Naive thymus-derived CD4-positive, alpha-beta T cell (primary cell): ENCODE measurements at regions not wholly inside any gene's neighbourhood (a gene's known extent, or its start where the extent isn't known, plus 50 kb on each side); places are given as distances from the start of the nearest gene placed in this dataset.

Experiments used
- ATAC-seq: fragments of 150-1000 bp; cut with Tn5 transposase; 2 replicates; pipeline ENCODE4 v1.10.0; 2021; ENCODE audit warnings: mild to moderate bottlenecking, moderate library complexity
- CTCF ChIA-PET: fragments of 350-600 bp; sonication (Branson Sonifier 250); formaldehyde crosslinking; loops from one replicate; lab custom pipeline; 2021; ENCODE audit warnings: antibody characterized with exemption; lab: Charles Lee
- POLR2A ChIA-PET: fragments of 350-600 bp; sonication (Branson Sonifier 250); formaldehyde crosslinking; loops from one replicate; lab custom pipeline; 2021; ENCODE audit warnings: antibody characterized with exemption, inconsistent platforms; lab: Charles Lee
- DNase-seq, 9 donors: peaks; one replicate each; pipeline versions ENCODE4 v3.0.0 to v3.0.0-alpha.2; 2020 to 2022; ENCODE audit warnings: mixed read lengths in 1 of 9
- H3K27ac ChIP-seq: one replicate; pipeline ENCODE4 v1.7.0; 2013; ENCODE audit warnings: mild to moderate bottlenecking, low read depth, low read length, moderate library complexity
- H3K27me3 ChIP-seq, 2 donors: one replicate each; pipeline ENCODE4 v1.7.0; 2013; ENCODE audit warnings: low read length in 2 of 2, mild to moderate bottlenecking in 2 of 2, moderate library complexity in 2 of 2; ENCODE audit not compliant: control insufficient read depth in 2 of 2, insufficient read depth in 2 of 2
- H3K36me3 ChIP-seq, 3 experiments: 1 replicate in 2 of 3; 2 replicates in 1 of 3; pipeline ENCODE4 v1.7.0; 2013; ENCODE audit warnings: low read length in 3 of 3, mild to moderate bottlenecking in 3 of 3, moderate library complexity in 1 of 3; ENCODE audit not compliant: insufficient read depth in 3 of 3, control insufficient read depth in 2 of 3
- H3K4me1 ChIP-seq, 2 donors: one replicate each; pipeline ENCODE4 v1.7.0; 2013; ENCODE audit warnings: low read length in 2 of 2, mild to moderate bottlenecking in 2 of 2, moderate library complexity in 1 of 2; ENCODE audit not compliant: control insufficient read depth in 2 of 2, insufficient read depth in 2 of 2
- H3K4me3 ChIP-seq: 2 replicates; pipeline ENCODE4 v1.7.0; 2013; ENCODE audit warnings: mild to moderate bottlenecking, low read length
- H3K9me3 ChIP-seq, 3 experiments: 1 replicate in 2 of 3; 2 replicates in 1 of 3; pipeline ENCODE4 v1.7.0; 2013; ENCODE audit warnings: low read length in 3 of 3; ENCODE audit not compliant: control insufficient read depth in 2 of 3
- H3K27ac Mint-ChIP-seq, 9 donors: one replicate each; pipeline ENCODE4 v1.8.0; 2020 to 2022; ENCODE audit warnings: mixed read lengths in 9 of 9, mild to moderate bottlenecking in 8 of 9, moderate library complexity in 5 of 9, inconsistent platforms in 2 of 9
- H3K27me3 Mint-ChIP-seq, 5 donors: one replicate each; pipeline ENCODE4 v1.8.0; 2021 to 2022; ENCODE audit warnings: mixed read lengths in 5 of 5, mild to moderate bottlenecking in 1 of 5
- H3K36me3 Mint-ChIP-seq, 5 donors: one replicate each; pipeline ENCODE4 v1.8.0; 2020 to 2022; ENCODE audit warnings: mixed read lengths in 5 of 5, mild to moderate bottlenecking in 3 of 5, inconsistent platforms in 1 of 5
- H3K4me1 Mint-ChIP-seq, 7 donors: one replicate each; pipeline ENCODE4 v1.8.0; 2020 to 2022; ENCODE audit warnings: mixed read lengths in 7 of 7, mild to moderate bottlenecking in 3 of 7, inconsistent platforms in 1 of 7
- H3K4me3 Mint-ChIP-seq, 10 donors: one replicate each; pipeline ENCODE4 v1.8.0; 2020 to 2022; ENCODE audit warnings: mild to moderate bottlenecking in 10 of 10, mixed read lengths in 10 of 10, moderate library complexity in 6 of 10, inconsistent platforms in 2 of 10
- H3K9me3 Mint-ChIP-seq, 11 donors: one replicate each; pipeline ENCODE4 v1.8.0; 2020 to 2022; ENCODE audit warnings: mixed read lengths in 11 of 11, mild to moderate bottlenecking in 4 of 11, inconsistent platforms in 1 of 11, moderate library complexity in 1 of 11
- intact Hi-C, 2 donors: fragments of 100-400 bp; cut with micrococcal nuclease; formaldehyde crosslinking; loops; one replicate each; pipeline ENCODE4 v1.15.1; 2023

DNA sequence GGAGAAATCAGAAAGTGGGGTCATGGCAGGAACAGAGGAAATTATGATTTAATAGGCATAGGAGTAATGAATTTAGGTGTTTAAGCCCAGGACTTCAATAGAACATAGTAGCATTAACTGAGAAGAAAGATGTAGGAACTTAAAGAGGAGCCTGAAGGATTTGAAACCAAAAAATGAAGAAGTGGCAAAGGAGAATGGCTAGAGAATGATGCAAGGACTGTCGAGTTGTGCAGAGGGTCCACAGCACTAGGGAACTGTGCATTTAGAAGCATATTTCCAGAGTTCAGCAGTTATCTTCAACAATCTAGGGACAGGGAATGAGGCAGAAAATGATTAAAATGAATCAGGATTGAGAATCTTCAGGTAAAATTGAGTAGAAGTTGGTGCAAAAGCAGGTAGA is 328.1 kb upstream of the LYPLAL1 start:
- Mint-ChIP-seq H3K4me3 (no peak overlapping the region), H3K9me3 (peaks cover 0 to 25% (median 6%) of the 10 kb centered on the region in 11 donors), H3K27ac (no peak overlapping the region), H3K27me3 (no peaks in the 10 kb centered on the region), H3K4me1 (no peaks in the 10 kb centered on the region), H3K36me3 (no peaks in the 10 kb centered on the region)
- Histone ChIP-seq H3K4me3 (no peak overlapping the region), H3K36me3 (no peaks in the 10 kb centered on the region), H3K4me1 (no peaks in the 10 kb centered on the region), H3K27me3 (no peaks in the 10 kb centered on the region), H3K27ac (no peak overlapping the region), H3K9me3 (no peaks in the 10 kb centered on the region)
- POLR2A ChIA-PET, result no interaction called here
- DNase-seq (no peak), ATAC-seq (no peak)
- CTCF ChIA-PET, result no interaction called here
- intact Hi-C loops, result no loop called here

GRCh38 chr1:218846181-218846580 is 327.5 kb upstream of the LYPLAL1 start:
- ATAC-seq, result no peak
- intact Hi-C loops, result no loop called here
- Histone ChIP-seq H3K4me1 (no peaks in the 10 kb centered on the region), H3K27me3 (no peaks in the 10 kb centered on the region), H3K9me3 (no peaks in the 10 kb centered on the region), H3K27ac (no peak overlapping the region), H3K4me3 (no peak overlapping the region), H3K36me3 (no peaks in the 10 kb centered on the region)
- H3K27ac Mint-ChIP-seq, result no peak overlapping the region
- H3K4me3 Mint-ChIP-seq, result no peak overlapping the region
- H3K36me3 Mint-ChIP-seq, result no peaks in the 10 kb centered on the region
- H3K9me3 Mint-ChIP-seq, result peaks cover 0 to 21% (median 6%) of the 10 kb centered on the region in 11 donors
- CTCF ChIA-PET, result no interaction called here
- H3K27me3 Mint-ChIP-seq, result no peaks in the 10 kb centered on the region
- DNase-seq, result no peak
- POLR2A ChIA-PET, result no interaction called here
- no peaks in the 10 kb centered on the region for H3K4me1 Mint-ChIP-seq

- Histone ChIP-seq H3K9me3 (no peaks in the 10 kb centered on the region), H3K27ac (no peak overlapping the region), H3K27me3 (no peaks in the 10 kb centered on the region), H3K4me3 (no peak overlapping the region), H3K4me1 (no peaks in the 10 kb centered on the region), H3K36me3 (no peaks in the 10 kb centered on the region)
- no peak for DNase-seq
- ChIA-PET POLR2A (no interaction called here), CTCF (no interaction called here)
- intact Hi-C loops, result no loop called here
- no peaks in the 10 kb centered on the region for H3K4me1 Mint-ChIP-seq
- no peaks in the 10 kb centered on the region for H3K27me3 Mint-ChIP-seq
- no peak overlapping the region for H3K4me3 Mint-ChIP-seq
- ATAC-seq, result no peak
- H3K36me3 Mint-ChIP-seq, result no peaks in the 10 kb centered on the region
- H3K27ac Mint-ChIP-seq, result no peak overlapping the region
- peaks cover 0 to 24% (median 6%) of the 10 kb centered on the region in 11 donors for H3K9me3 Mint-ChIP-seq
Observed at GRCh38 chr1:218847089-218847768, 326.4 kb upstream of the LYPLAL1 start.

DNA sequence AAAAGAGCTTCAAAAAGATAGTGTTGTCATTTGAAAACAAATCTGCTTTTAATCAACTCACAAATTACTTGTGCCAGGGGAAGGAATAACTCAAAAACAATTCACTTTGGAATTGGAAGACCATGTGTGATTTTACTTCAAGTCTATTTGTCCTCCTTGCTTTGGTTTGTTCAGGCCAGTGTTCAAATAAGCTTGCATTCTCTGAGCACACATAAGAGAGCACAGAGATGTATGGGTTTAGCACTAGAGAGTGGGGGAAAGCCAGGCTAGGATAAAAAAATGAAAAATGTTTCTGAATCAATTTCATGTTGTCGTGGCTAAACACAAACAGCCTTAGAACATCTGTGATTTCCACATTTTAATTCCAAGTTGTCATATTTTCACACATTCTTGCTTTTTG is 325.7 kb upstream of the LYPLAL1 start:
- H3K9me3 Mint-ChIP-seq, result peaks cover 0 to 26% (median 6%) of the 10 kb centered on the region in 11 donors
- Histone ChIP-seq H3K27me3 (no peaks in the 10 kb centered on the region), H3K4me3 (no peak overlapping the region), H3K27ac (no peak overlapping the region), H3K9me3 (no peaks in the 10 kb centered on the region), H3K4me1 (no peaks in the 10 kb centered on the region), H3K36me3 (no peaks in the 10 kb centered on the region)
- DNase-seq (no peak), ATAC-seq (no peak)
- no peak overlapping the region for H3K27ac Mint-ChIP-seq
- H3K4me1 Mint-ChIP-seq, result no peaks in the 10 kb centered on the region
- H3K27me3 Mint-ChIP-seq, result no peaks in the 10 kb centered on the region
- ChIA-PET POLR2A (no interaction called here), CTCF (no interaction called here)
- H3K36me3 Mint-ChIP-seq, result no peaks in the 10 kb centered on the region
- intact Hi-C loops, result no loop called here
- no peak overlapping the region for H3K4me3 Mint-ChIP-seq

DNA sequence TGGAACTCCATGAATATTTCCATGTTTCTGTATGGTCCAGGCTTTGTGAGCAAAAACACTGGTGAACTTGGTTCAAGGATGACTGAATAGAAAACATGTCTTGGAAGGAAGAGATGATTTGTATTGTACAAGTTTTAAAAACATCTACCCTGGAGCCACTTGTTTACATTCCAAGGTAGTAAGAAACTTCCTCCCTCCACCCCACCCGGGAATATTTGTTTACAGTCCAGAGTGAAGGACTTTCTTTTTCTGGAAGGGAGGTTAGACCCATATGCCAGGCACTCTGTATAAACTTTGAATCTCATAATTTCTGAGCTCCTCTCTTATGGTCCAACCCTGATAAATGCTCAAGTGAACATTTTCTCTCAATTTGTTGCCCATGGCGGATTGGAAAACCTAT is 323.3 kb upstream of the LYPLAL1 start:
- POLR2A ChIA-PET, result no interaction called here
- H3K4me1 Mint-ChIP-seq, result no peaks in the 10 kb centered on the region
- H3K27ac Mint-ChIP-seq, result no peak overlapping the region
- Histone ChIP-seq H3K4me1 (no peaks in the 10 kb centered on the region), H3K9me3 (no peaks in the 10 kb centered on the region), H3K4me3 (no peak overlapping the region), H3K27ac (no peak overlapping the region), H3K36me3 (no peaks in the 10 kb centered on the region), H3K27me3 (no peaks in the 10 kb centered on the region)
- no peaks in the 10 kb centered on the region for H3K36me3 Mint-ChIP-seq
- DNase-seq (no peak), ATAC-seq (no peak)
- H3K27me3 Mint-ChIP-seq, result no peaks in the 10 kb centered on the region
- H3K9me3 Mint-ChIP-seq, result peaks cover 0 to 18% (median 4%) of the 10 kb centered on the region in 11 donors
- CTCF ChIA-PET, result no interaction called here
- intact Hi-C loops, result no loop called here
- H3K4me3 Mint-ChIP-seq, result no peak overlapping the region

GRCh38 chr1:218851586-218851985 is 322.1 kb upstream of the LYPLAL1 start:
- intact Hi-C loops, result no loop called here
- H3K9me3 Mint-ChIP-seq, result peaks cover 0 to 11% (median 0%) of the 10 kb centered on the region in 11 donors
- no peak overlapping the region for H3K4me3 Mint-ChIP-seq
- Histone ChIP-seq H3K4me3 (no peak overlapping the region), H3K4me1 (no peaks in the 10 kb centered on the region), H3K36me3 (no peaks in the 10 kb centered on the region), H3K27me3 (no peaks in the 10 kb centered on the region), H3K9me3 (no peaks in the 10 kb centered on the region), H3K27ac (no peak overlapping the region)
- H3K36me3 Mint-ChIP-seq, result no peaks in the 10 kb centered on the region
- ATAC-seq, result no peak
- H3K27me3 Mint-ChIP-seq, result no peaks in the 10 kb centered on the region
- POLR2A ChIA-PET, result no interaction called here
- no peaks in the 10 kb centered on the region for H3K4me1 Mint-ChIP-seq
- H3K27ac Mint-ChIP-seq, result no peak overlapping the region
- no peak for DNase-seq
- CTCF ChIA-PET, result no interaction called here

- Mint-ChIP-seq H3K27me3 (no peaks in the 10 kb centered on the region), H3K36me3 (no peaks in the 10 kb centered on the region), H3K4me1 (no peaks in the 10 kb centered on the region), H3K27ac (no peak overlapping the region), H3K4me3 (no peak overlapping the region), H3K9me3 (peaks cover 0 to 11% (median 0%) of the 10 kb centered on the region in 11 donors)
- H3K4me3 ChIP-seq, result no peak overlapping the region
- ATAC-seq (no peak), DNase-seq (no peak)
- no peaks in the 10 kb centered on the region for H3K27me3 ChIP-seq
- ChIA-PET POLR2A (no interaction called here), CTCF (no interaction called here)
- H3K9me3 ChIP-seq, result no peaks in the 10 kb centered on the region
- no peaks in the 10 kb centered on the region for H3K4me1 ChIP-seq
- no peaks in the 10 kb centered on the region for H3K36me3 ChIP-seq
- intact Hi-C loops, result no loop called here
- no peak overlapping the region for H3K27ac ChIP-seq
Observed at GRCh38 chr1:218852527-218852926, 321.2 kb upstream of the LYPLAL1 start.
